Pancreas (tissue), 10 donors: ENCODE measurements at regions not wholly inside any gene's neighbourhood (a gene's known extent, or its start where the extent isn't known, plus 50 kb on each side); places are given as distances from the start of the nearest gene placed in this dataset.
"Not testable (repeated sequence)": the region's sequence is repeated elsewhere in the genome, so short reads cannot be mapped to it uniquely, and the experiment has no call there.

ENCODE experiments used
- ATAC-seq, 4 donors: fragments of 200-7000 bp; cut with Tn5 transposase; one replicate each; pipeline versions ENCODE4 v1.8.0 to v1.9.1; 2020; ENCODE audit warnings: mild to moderate bottlenecking in 4 of 4, moderate library complexity in 4 of 4
- DNase-seq, 6 donors: peaks; one replicate each; pipeline ENCODE4 v3.0.0-alpha.2; 2020
- FAIRE-seq: peaks from 2 replicates; lab custom pipeline; 2012; peaks lifted over from hg19 to GRCh38; lab: Jason Lieb, UNC
- H3K27ac ChIP-seq, 4 donors: fragments of 200-600 bp; sonication (generic); 1 replicate in 3 of 4; 2 replicates in 1 of 4; pipeline versions ENCODE4 v1.5.0 to v1.8.0; 2020
- H3K27me3 ChIP-seq, 4 donors: fragments of 200-600 bp; one replicate each; pipeline ENCODE4 v1.8.0; 2021
- H3K36me3 ChIP-seq, 3 donors: fragments of 200-600 bp; sonication (generic) in 1 of 3; one replicate each; pipeline versions ENCODE4 v1.5.0 to v1.8.0; 2020 to 2021
- H3K4me1 ChIP-seq, 3 donors: fragments of 200-600 bp; one replicate each; pipeline ENCODE4 v1.8.0; 2021
- H3K4me3 ChIP-seq, 4 donors: fragments of 200-600 bp; sonication (generic) in 2 of 4; one replicate each; pipeline versions ENCODE4 v1.5.0 to v1.8.0; 2020 to 2021
- H3K9me3 ChIP-seq, 4 donors: fragments of 200-600 bp; one replicate each; pipeline ENCODE4 v1.8.0; 2021
- CTCF ChIP-seq, 4 donors: fragments of 200-600 bp; sonication (generic) in 3 of 4; IDR thresholded peaks; one replicate each; pipeline versions ENCODE4 v1.5.0 to v1.8.0; 2021; ENCODE audit warnings: antibody characterized with exemption in 4 of 4
- WGBS, 2 donors: extraction: QIAGEN DNeasy Blood & Tissue Kit; methylation state at CpG; one replicate each; pipeline ENCODE4 v1.1.7; 2013; 5-methylcytosine and 5-hydroxymethylcytosine counted together
- intact Hi-C, 3 donors: fragments of 100-400 bp; cut with DNase I; formaldehyde crosslinking; loops; one replicate each; pipeline versions ENCODE4 v1.11.1 to v1.14.2; 2022
- donor health status: healthy with polysubstance abuse.
- donor health status: DM: no; HTN: no; CAD: no; lungs with moderate emphysema.
- donor health status: DM: no; HTN: no; CAD: no.
- donor health status: control.
- donor health status: control.
- donor health status: Bipolar disorder and iron deficiency.
- donor health status: DM: yes; HTN: yes; CAD: no.
- donor health status: DM: no; HTN: no; CAD: no.
- donor health status: DM: no; HTN: no; CAD: no.
- donor health status: DM: yes; HTN: yes; CAD: no.

GRCh38 chr2:89819809-89820208 is 1128.3 kb downstream of the RPIA start:
- Histone ChIP-seq H3K4me3 (no peak overlapping the region), H3K27me3 (no peaks in the 10 kb centered on the region), H3K36me3 (no peaks in the 10 kb centered on the region), H3K27ac (no peak overlapping the region), H3K9me3 (no peaks in the 10 kb centered on the region), H3K4me1 (no peaks in the 10 kb centered on the region)
- no peak for FAIRE-seq
- ATAC-seq, result no peak
- WGBS, 2 donors, result 66 to 70% methylated on average over 2 of the region's 2 CpGs
- TF ChIP-seq CTCF (IDR thresholded peaks at IDR 0.05), result no peak
- intact Hi-C loops, result no loop called here
- DNase-seq, result no peak

GRCh38 chr2:89820248-89820647 is 1128.8 kb downstream of the RPIA start:
- H3K9me3 ChIP-seq, result no peaks in the 10 kb centered on the region

GRCh38 chr2:89821455-89821945 is 1130.0 kb downstream of the RPIA start:
- DNase-seq (no peak), ATAC-seq (no peak), FAIRE-seq (no peak)
- Histone ChIP-seq H3K27me3 (no peaks in the 10 kb centered on the region), H3K36me3 (no peaks in the 10 kb centered on the region), H3K4me1 (no peaks in the 10 kb centered on the region), H3K9me3 (no peaks in the 10 kb centered on the region), H3K27ac (no peak overlapping the region), H3K4me3 (no peak overlapping the region)
- no peak for TF ChIP-seq CTCF (IDR thresholded peaks at IDR 0.05)
- WGBS, 2 donors, result 37 to 53% methylated on average over 8 of the region's 8 CpGs
- intact Hi-C loops, result no loop called here

More at GRCh38 chr2:89820248-89820647, 1128.8 kb downstream of the RPIA start:
- ATAC-seq, result no peak
- intact Hi-C loops, result no loop called here
- Histone ChIP-seq H3K4me3 (no peak overlapping the region), H3K27ac (no peak overlapping the region), H3K36me3 (no peaks in the 10 kb centered on the region), H3K4me1 (no peaks in the 10 kb centered on the region), H3K27me3 (no peaks in the 10 kb centered on the region)
- FAIRE-seq, result no peak
- no peak for DNase-seq
- 45 to 55% methylated on average over 9 of the region's 9 CpGs for WGBS, 2 donors
- TF ChIP-seq CTCF (IDR thresholded peaks at IDR 0.05), result no peak

- H3K4me3 ChIP-seq, FAIRE-seq, H3K27ac ChIP-seq, DNase-seq, H3K4me1 ChIP-seq, H3K36me3 ChIP-seq, intact Hi-C loops, H3K27me3 ChIP-seq, H3K9me3 ChIP-seq, ATAC-seq: not testable (repeated sequence)
- 49 to 59% methylated on average over 11 of the region's 11 CpGs for WGBS, 2 donors
Measured at GRCh38 chr2:89822342-89822741, 1130.9 kb downstream of the RPIA start.

GRCh38 chr2:89823556-89823955 is 1132.1 kb downstream of the RPIA start:
- intact Hi-C loops, result no loop called here
- Histone ChIP-seq H3K27ac (no peak overlapping the region), H3K36me3 (no peaks in the 10 kb centered on the region), H3K4me3 (no peak overlapping the region), H3K27me3 (no peaks in the 10 kb centered on the region), H3K9me3 (no peaks in the 10 kb centered on the region), H3K4me1 (no peaks in the 10 kb centered on the region)
- 47 to 50% methylated on average over 5 of the region's 5 CpGs for WGBS, 2 donors
- DNase-seq (no peak), FAIRE-seq (no peak), ATAC-seq (no peak)
- TF ChIP-seq CTCF (IDR thresholded peaks at IDR 0.05), result no peak
